PC-9 (cell line): ENCODE measurements at regions not wholly inside any gene's neighbourhood (a gene's known extent, or its start where the extent isn't known, plus 50 kb on each side); places are given as distances from the start of the nearest gene placed in this dataset.

Experiments
- BruUV-seq: library from RNA; stranded (reverse); fragments of 400-500 nt; replicated peaks from 2 replicates; lab custom pipeline; 2021; lab: Mats Ljungman, UMichigan
- CTCF ChIA-PET: fragments of 300-600 bp; sonication (Branson Sonifier 250); formaldehyde crosslinking; loops from one replicate; lab custom pipeline; 2022; ENCODE audit warnings: antibody characterized with exemption; lab: Charles Lee
- POLR2A ChIA-PET: fragments of 300-600 bp; sonication (Branson Sonifier 250); formaldehyde crosslinking; loops from one replicate; lab custom pipeline; 2022; ENCODE audit warnings: antibody characterized with exemption; ENCODE audit not compliant: unreplicated experiment; lab: Charles Lee
- DNase-seq, 2 experiments: peaks; one replicate each; pipeline versions ENCODE4 v3.0.0 to v3.0.0-alpha.2; 2015 to 2022; ENCODE audit warnings: mixed read lengths in 1 of 2
- H2AFZ ChIP-seq: fragments of 200-600 bp; sonication (generic); 2 replicates; pipeline ENCODE4 v1.8.1; 2017; ENCODE audit warnings: antibody characterized with exemption
- H3F3A ChIP-seq: fragments of 200-600 bp; sonication (generic); 2 replicates; pipeline ENCODE4 v1.8.1; 2017; ENCODE audit warnings: antibody characterized with exemption, mild to moderate bottlenecking, low read depth; ENCODE audit not compliant: insufficient read depth
- H3K27ac ChIP-seq: fragments of 200-600 bp; sonication (generic); 2 replicates; pipeline ENCODE4 v1.6.1; 2016; ENCODE audit warnings: mixed run types
- H3K27me3 ChIP-seq: fragments of 200-600 bp; sonication (generic); 2 replicates; pipeline ENCODE4 v1.6.1; 2016; ENCODE audit warnings: low read depth, mixed run types; ENCODE audit not compliant: insufficient read depth
- H3K36me3 ChIP-seq: fragments of 200-600 bp; sonication (generic); 2 replicates; pipeline ENCODE4 v1.6.1; 2016; ENCODE audit warnings: low read depth, mixed run types
- H3K4me1 ChIP-seq: fragments of 200-600 bp; sonication (generic); replicated peaks from 2 replicates; pipeline ENCODE4 v1.6.1; 2016; ENCODE audit warnings: mixed run types; ENCODE audit not compliant: insufficient read depth
- H3K4me2 ChIP-seq: fragments of 200-600 bp; sonication (generic); 2 replicates; pipeline ENCODE4 v1.6.1; 2017; ENCODE audit warnings: mixed run types
- H3K4me3 ChIP-seq: fragments of 200-600 bp; sonication (generic); 2 replicates; pipeline ENCODE4 v1.6.1; 2016; ENCODE audit warnings: mixed run types
- H3K79me2 ChIP-seq: fragments of 200-600 bp; sonication (generic); 2 replicates; pipeline ENCODE4 v1.6.1; 2017; ENCODE audit warnings: low read depth, mixed run types
- H3K9me2 ChIP-seq: fragments of 200-600 bp; sonication (generic); 2 replicates; pipeline ENCODE4 v1.8.1; 2017; ENCODE audit warnings: mild to moderate bottlenecking; ENCODE audit not compliant: insufficient read depth
- H3K9me3 ChIP-seq: fragments of 200-600 bp; sonication (generic); 2 replicates; pipeline ENCODE4 v1.8.1; 2016; ENCODE audit warnings: low read depth; ENCODE audit not compliant: insufficient read depth
- H4K20me1 ChIP-seq: fragments of 200-600 bp; sonication (generic); 2 replicates; pipeline ENCODE4 v1.8.1; 2017; ENCODE audit not compliant: insufficient read depth
- CTCF ChIP-seq: fragments of 200-600 bp; sonication (generic); conservative IDR thresholded peaks from 2 replicates; pipeline ENCODE4 v1.6.1; 2017; ENCODE audit warnings: mixed run types, antibody characterized with exemption, mild to moderate bottlenecking, moderate library complexity
- EZH2 ChIP-seq: fragments of 200-600 bp; sonication (generic); IDR thresholded peaks from 2 replicates; pipeline ENCODE4 v1.8.0; 2017; ENCODE audit warnings: antibody characterized with exemption, low read depth
- intact Hi-C: fragments of 100-400 bp; cut with micrococcal nuclease; formaldehyde crosslinking; loops from one replicate; pipeline ENCODE4 v1.10.0; 2022; ENCODE audit not compliant: unreplicated experiment

DNA sequence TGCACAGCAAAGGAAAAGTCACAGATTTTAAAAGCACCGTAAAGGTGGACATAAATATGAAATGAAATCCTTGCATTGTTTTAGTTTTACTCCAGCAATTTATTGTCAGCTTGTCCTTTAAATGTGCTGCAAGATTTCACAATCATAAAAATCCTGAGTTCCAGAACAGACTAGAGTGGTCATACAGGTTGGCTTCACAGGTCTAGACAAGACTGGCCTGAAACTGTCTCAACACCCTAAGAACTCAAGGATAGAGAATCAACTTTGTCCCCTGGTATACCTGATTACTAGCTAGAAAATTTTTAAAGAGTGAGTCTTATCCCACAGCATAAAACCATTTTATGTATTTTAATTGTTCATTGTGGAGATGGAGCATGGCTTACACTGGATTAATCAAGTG is 521.7 kb upstream of the MCTP2 start:
- Histone ChIP-seq H3K4me2 (no peak overlapping the region), H3K27ac (no peak overlapping the region), H3K79me2 (no peaks in the 10 kb centered on the region), H3F3A (no peaks in the 10 kb centered on the region), H3K4me3 (no peak overlapping the region), H3K27me3 (peaks cover 7% of the 10 kb centered on the region), H3K9me2 (no peaks in the 10 kb centered on the region), H3K36me3 (no peaks in the 10 kb centered on the region), H4K20me1 (no peaks in the 10 kb centered on the region), H2AFZ (no peak overlapping the region), H3K4me1 (no peaks in the 10 kb centered on the region), H3K9me3 (no peaks in the 10 kb centered on the region)
- no peak for DNase-seq
- intact Hi-C loops: no loop called here
- CTCF ChIA-PET: no interaction called here
- POLR2A ChIA-PET: no interaction called here
- TF ChIP-seq CTCF: no peak
- TF ChIP-seq EZH2: no peak
- no TSS peak for BruUV-seq

GRCh38 chr15:93708724-93709445 is 522.5 kb upstream of the MCTP2 start:
- intact Hi-C loops: no loop called here
- no peaks in the 10 kb centered on the region for H3K4me1 ChIP-seq
- POLR2A ChIA-PET: no interaction called here

DNA sequence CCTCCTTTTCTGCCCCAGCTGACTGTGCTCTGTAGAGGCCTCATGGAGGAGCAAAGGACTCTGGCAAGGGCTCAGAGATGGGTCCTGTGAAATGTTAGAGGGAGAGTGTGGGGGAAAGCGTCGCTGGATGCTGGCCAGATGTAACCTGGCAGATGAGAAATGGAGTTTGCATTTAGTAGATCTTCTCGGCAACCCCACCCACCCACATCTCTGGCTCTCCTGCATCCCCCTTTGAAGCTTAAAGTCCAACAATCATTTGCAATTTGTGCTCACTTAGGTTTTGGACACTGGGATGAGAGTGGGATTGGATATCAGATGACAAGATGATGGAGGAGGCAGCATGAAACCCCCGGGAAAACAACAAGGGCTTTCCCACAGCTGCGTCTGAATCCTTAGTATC is 523.6 kb upstream of the MCTP2 start:
- ChIA-PET CTCF (no interaction called here), POLR2A (no interaction called here)
- no peaks in the 10 kb centered on the region for H3K9me2 ChIP-seq
- H4K20me1 ChIP-seq: no peaks in the 10 kb centered on the region
- 0 out of 2 replicates have a peak, but pooled peaks cover 3% of the 10 kb centered on the region for H3K27me3 ChIP-seq
- no peak overlapping the region for H3K4me2 ChIP-seq
- H3K4me1 ChIP-seq: no peaks in the 10 kb centered on the region
- no peak for DNase-seq
- H3K36me3 ChIP-seq: no peaks in the 10 kb centered on the region
- H3K79me2 ChIP-seq: no peaks in the 10 kb centered on the region
- no peaks in the 10 kb centered on the region for H3F3A ChIP-seq
- H2AFZ ChIP-seq: no peak overlapping the region
- BruUV-seq: no TSS peak
- TF ChIP-seq EZH2: no peak
- TF ChIP-seq CTCF: no peak
- H3K27ac ChIP-seq: no peak overlapping the region
- H3K9me3 ChIP-seq: no peaks in the 10 kb centered on the region
- no peak overlapping the region for H3K4me3 ChIP-seq
- intact Hi-C loops: no loop called here

More at GRCh38 chr15:93708724-93709445, 522.5 kb upstream of the MCTP2 start:
- H3K79me2 ChIP-seq: no peaks in the 10 kb centered on the region
- TF ChIP-seq CTCF (no peak), EZH2 (no peak)
- H3K9me2 ChIP-seq: no peaks in the 10 kb centered on the region
- H3K9me3 ChIP-seq: no peaks in the 10 kb centered on the region
- no peaks in the 10 kb centered on the region for H3F3A ChIP-seq
- no peaks in the 10 kb centered on the region for H3K36me3 ChIP-seq
- H3K4me2 ChIP-seq: no peak overlapping the region
- DNase-seq: no peak
- no peaks in the 10 kb centered on the region for H4K20me1 ChIP-seq
- no peak overlapping the region for H3K27ac ChIP-seq
- CTCF ChIA-PET: no interaction called here
- no TSS peak for BruUV-seq
- no peak overlapping the region for H3K4me3 ChIP-seq
- 0 out of 2 replicates have a peak, but pooled peaks cover 3% of the 10 kb centered on the region for H3K27me3 ChIP-seq
- H2AFZ ChIP-seq: no peak overlapping the region
